ENCODE measurements at regions not wholly inside any gene's neighbourhood (a gene's known extent, or its start where the extent isn't known, plus 50 kb on each side); places are given as distances from the start of the nearest gene placed in this dataset.
"Not testable (repeated sequence)": the region's sequence is repeated elsewhere in the genome, so short reads cannot be mapped to it uniquely, and the experiment has no call there.

DNA sequence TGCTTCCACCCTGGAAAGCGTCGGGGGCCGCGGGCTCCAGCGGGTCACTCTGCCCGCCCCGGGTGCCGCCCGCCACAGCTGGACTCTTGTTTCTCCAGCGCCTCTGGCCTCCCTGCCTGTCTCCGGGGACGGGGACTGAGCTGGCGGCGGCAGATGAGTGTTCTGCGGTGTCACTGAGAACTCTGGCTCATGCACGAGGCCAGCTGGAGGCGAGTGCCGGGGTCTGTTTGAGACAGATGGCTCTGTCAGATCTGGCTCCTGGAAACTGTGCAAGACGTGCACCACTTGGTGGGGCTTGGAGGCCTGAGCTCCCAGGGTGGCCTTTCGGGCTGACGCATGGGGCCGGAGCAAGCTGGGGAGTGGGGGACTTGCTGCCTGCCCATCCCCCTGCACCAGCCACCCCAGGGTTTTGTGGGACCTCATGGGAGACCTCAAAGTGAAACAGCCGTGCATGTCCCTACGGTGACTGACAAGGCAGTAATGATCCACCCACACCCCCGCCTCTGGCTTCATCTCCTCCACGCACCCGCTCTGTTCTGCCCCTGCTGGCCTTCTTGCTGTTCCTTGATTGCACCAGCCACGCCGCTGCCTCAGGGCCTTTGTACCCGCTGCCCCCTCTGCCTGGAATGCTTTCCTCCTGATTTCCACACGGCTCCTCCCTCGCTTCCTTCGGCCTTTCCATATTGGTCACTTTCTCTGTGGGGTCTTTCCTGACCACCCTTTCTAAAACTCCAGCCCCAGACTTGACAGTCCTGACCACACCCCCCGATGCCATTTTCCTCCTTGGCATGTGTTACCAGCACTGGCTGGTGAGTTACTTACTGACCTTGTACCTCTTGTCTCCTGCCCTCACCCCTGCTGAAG, 174.9 kb upstream of the CIBAR2 start:
- ATAC-seq (replicated peaks in 1 of 2) (no peak), DNase-seq (no peak)
- Mint-ChIP-seq H3K4me3 (no peak overlapping the region), H3K9me3 (no peaks in the 10 kb centered on the region), H3K27ac (no peak overlapping the region), H3K36me3 (ENCODE audit: insufficient read depth in 2 of 2) (no peaks in the 10 kb centered on the region), H3K27me3 (ENCODE audit: low read depth) (no peaks in the 10 kb centered on the region), H3K4me1 (ENCODE audit: low read depth) (no peaks in the 10 kb centered on the region)

DNA sequence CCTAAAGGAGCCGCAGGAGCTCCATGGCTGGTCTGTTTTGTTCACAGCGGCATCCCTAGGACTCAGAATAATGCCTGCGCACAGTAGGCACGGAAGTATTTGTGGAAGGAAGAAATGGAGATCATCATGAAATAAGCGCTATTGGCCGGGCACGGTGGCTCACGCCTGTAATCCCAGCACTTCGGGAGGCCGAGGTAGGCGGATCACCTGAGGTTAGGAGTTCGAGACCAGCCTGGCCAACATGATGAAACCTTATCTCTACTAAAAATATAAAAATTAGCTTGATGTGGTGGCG, 175.5 kb upstream of the CIBAR2 start:
- DNase-seq; ATAC-seq (replicated peaks in 1 of 2); H3K36me3 Mint-ChIP-seq (ENCODE audit: insufficient read depth in 2 of 2); H3K27me3 Mint-ChIP-seq (ENCODE audit: low read depth); H3K4me1 Mint-ChIP-seq (ENCODE audit: low read depth); H3K9me3 Mint-ChIP-seq; H3K27ac Mint-ChIP-seq; H3K4me3 Mint-ChIP-seq: not testable (repeated sequence)

DNA sequence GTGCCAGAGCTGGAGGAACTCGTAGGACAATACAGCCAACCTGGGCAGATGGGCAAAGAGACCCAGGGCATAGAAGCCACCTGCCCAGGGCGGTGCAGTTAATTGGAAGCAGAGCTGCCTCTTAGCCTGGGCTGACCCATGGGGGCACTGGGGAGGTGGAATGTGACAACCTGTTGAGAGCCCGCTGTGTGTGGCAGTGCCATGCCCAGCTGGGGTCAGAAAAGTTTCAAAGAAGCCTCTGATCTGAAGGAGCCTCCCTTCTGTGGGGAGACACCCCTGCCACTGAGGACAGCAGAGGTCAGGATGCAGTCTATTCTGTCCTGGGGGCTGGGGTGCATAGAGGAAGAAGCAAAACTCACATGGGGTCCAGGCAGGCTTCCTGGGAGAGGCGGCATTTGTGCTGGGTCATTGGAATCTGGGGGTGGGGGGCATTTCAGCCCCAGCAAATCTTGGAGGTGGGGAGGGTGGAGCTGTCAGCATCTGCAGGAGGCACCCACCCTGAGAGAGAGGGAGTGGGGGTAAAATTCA, 176.1 kb upstream of the CIBAR2 start:
- Mint-ChIP-seq H3K4me1 (ENCODE audit: low read depth) (no peaks in the 10 kb centered on the region), H3K36me3 (ENCODE audit: insufficient read depth in 2 of 2) (no peaks in the 10 kb centered on the region), H3K27me3 (ENCODE audit: low read depth) (no peaks in the 10 kb centered on the region), H3K9me3 (no peaks in the 10 kb centered on the region), H3K4me3 (no peak overlapping the region), H3K27ac (no peak overlapping the region)
- DNase-seq (no peak), ATAC-seq (replicated peaks in 1 of 2) (no peak)

DNA sequence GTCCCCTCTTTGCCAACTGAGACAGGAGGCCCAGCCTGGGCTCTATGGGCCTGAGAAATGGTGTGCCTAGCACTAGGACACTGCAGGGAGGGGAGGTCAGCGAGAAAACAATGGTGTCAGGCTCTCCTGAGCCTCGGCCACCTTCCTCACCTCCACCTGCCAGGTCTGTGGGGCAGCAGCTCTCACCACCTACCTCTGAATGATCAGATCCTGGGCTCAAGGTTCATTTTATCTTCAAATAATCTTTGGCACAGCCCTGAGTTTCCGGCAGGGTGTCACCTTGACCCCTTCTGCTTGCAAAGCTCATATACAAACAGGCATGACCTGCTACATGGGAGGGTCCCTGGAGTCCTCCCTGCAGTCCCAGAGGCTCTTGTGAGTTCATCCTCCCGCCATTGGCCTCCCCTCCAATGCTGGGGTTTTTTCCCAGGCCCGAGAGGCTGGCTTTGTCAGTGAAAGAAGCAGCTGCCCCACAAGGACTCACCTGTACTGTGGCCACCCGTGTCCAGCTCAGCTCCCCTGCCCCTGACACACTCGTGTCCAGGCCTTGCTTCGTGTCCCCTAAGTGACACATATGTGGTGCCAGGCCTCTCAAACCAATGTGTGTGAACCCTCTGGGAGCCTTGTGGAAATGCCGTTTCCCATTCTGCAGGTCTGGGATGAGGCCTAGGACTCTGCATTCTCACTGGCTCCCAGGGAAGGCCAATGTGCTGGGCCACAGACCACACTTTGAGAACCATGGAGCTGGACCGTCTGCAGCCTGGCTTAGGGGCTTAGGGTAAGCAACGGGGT, 176.8 kb upstream of the CIBAR2 start:
- H3K9me3 Mint-ChIP-seq = no peaks in the 10 kb centered on the region
- H3K27ac Mint-ChIP-seq = no peak overlapping the region
- ATAC-seq (replicated peaks in 1 of 2) (no peak), DNase-seq (no peak)
- H3K4me3 Mint-ChIP-seq = no peak overlapping the region
- H3K36me3 Mint-ChIP-seq (ENCODE audit: insufficient read depth in 2 of 2) = no peaks in the 10 kb centered on the region
- no peaks in the 10 kb centered on the region for H3K27me3 Mint-ChIP-seq (ENCODE audit: low read depth)
- H3K4me1 Mint-ChIP-seq (ENCODE audit: low read depth) = no peaks in the 10 kb centered on the region

DNA sequence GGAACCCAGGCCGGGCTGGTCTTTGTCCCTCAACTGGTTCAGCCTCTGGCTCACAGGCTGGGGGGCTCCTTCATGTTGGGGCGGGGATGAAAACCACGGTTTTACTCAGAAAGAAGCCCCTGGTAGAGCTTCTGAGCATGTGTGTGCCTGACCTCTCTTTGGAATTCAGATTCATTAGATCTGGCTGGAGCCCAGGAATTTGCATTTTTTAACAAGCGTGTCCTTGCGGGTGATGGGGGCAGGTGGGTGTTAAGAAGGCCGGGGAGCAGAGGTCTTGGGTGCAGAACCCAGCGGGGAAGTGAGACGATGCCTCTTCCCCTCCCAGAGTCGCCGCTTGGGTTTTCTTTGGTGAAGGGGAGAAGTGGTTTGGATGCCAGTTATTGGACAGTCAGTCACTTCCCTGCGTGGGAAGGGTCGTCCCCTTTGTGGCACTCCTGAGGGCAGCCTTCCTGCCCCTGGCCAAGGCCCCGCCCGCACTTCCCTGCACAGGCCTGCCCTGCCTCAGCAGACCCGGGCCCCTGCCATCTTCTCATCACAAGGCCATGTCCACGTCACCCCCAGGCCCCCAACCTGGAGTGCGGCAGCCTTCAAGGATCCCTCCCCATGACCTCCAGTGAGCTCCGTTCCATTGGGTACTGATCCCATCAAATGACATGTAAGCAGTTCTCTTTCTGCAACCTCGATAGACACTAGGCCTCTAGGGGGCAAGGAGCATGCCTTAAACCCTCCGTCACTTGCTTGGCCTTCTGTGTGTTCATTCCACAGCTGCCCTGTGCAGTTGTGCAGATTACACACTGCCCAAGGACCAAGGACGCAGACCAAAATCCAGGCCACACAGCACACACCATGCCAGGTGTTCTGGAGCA, 177.7 kb upstream of the CIBAR2 start:
- Mint-ChIP-seq H3K4me1 (ENCODE audit: low read depth) (no peaks in the 10 kb centered on the region), H3K27ac (no peak overlapping the region), H3K27me3 (ENCODE audit: low read depth) (no peaks in the 10 kb centered on the region), H3K9me3 (no peaks in the 10 kb centered on the region), H3K4me3 (no peak overlapping the region), H3K36me3 (ENCODE audit: insufficient read depth in 2 of 2) (no peaks in the 10 kb centered on the region)
- ATAC-seq (replicated peaks in 1 of 2) (no peak), DNase-seq (no peak)

DNA sequence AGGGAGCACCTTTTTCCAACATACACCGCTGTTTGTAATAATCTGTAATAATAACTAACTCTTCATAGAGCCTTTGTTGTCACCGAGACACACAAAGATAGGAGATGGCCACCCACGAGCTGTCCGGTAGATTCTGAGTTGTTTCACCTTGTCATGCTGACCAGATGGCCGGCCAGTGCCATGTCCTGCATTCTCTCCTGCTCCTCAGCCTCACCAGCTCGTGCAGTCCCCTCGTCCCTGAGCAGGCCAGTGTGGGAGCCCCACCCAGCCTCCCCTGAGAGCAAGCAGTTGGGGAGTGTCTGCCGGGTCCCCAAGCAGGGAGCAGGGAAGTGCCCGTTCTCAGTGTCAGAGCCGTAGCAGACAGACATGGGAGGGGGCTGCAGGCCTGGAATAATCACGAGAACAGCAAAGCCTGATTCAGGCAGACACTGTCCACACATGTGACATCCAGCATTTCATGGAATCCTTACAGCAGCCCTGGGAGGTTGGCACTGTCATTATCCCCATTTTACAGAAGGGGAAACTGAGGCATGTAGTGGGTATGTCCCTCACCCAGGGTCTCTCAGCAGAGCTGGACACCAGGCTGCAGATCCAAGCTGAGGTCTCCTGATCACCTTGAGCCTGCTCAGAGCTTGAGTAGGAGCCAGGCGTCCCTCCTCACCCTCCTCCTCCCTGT, 178.5 kb upstream of the CIBAR2 start:
- H3K36me3 Mint-ChIP-seq (ENCODE audit: insufficient read depth in 2 of 2) = no peaks in the 10 kb centered on the region
- H3K27ac Mint-ChIP-seq = no peak overlapping the region
- H3K4me1 Mint-ChIP-seq (ENCODE audit: low read depth) = no peaks in the 10 kb centered on the region
- no peaks in the 10 kb centered on the region for H3K9me3 Mint-ChIP-seq
- H3K27me3 Mint-ChIP-seq (ENCODE audit: low read depth) = no peaks in the 10 kb centered on the region
- no peak for ATAC-seq (replicated peaks in 1 of 2)
- no peak for DNase-seq
- H3K4me3 Mint-ChIP-seq = no peak overlapping the region

DNA sequence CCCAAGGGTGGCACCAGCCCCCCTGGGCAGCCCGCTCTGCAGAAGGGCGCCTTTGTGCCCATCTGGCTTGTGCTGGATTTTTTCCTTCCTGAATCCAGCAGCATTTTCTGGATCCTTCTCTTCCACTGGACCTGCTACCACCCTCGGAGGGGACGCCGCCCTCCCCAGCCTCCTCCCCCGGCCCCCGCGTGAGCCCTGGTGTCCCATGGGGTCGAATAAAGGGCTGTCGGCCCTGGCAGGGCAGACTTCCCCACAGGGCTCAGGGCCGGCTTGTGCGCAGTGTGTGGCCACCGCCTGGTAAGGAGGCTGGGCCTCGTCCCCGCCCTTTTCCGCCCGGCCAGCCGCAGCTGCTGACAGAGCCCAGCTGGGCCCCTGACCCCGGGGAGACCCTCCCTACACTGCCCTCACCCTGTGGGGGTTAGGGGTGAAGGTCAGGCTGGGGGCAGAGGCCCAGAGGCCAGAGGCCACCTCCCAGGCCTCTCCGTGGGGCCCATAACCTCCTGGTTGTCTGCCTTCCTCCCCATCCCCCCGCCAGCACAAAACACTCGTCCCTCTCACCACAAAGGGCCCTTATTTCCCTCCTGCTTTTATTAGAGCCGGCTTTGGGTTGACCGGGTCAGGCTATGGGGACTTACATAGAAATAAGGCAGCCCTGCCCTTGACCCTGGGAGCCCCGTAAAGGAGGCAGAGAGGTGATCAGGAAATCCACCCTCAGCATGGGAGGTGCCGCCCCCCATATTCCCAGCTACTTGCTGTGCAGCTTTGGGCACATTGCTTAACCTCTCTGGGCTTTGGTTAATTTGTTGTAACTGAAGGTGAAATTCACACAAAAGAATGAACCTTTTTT, 179.3 kb upstream of the CIBAR2 start:
- Mint-ChIP-seq H3K27me3 (ENCODE audit: low read depth) (no peaks in the 10 kb centered on the region), H3K36me3 (ENCODE audit: insufficient read depth in 2 of 2) (no peaks in the 10 kb centered on the region), H3K9me3 (no peaks in the 10 kb centered on the region), H3K4me3 (no peak overlapping the region), H3K4me1 (ENCODE audit: low read depth) (no peaks in the 10 kb centered on the region), H3K27ac (no peak overlapping the region)
- no peak for DNase-seq
- no peak for ATAC-seq (replicated peaks in 1 of 2)

DNA sequence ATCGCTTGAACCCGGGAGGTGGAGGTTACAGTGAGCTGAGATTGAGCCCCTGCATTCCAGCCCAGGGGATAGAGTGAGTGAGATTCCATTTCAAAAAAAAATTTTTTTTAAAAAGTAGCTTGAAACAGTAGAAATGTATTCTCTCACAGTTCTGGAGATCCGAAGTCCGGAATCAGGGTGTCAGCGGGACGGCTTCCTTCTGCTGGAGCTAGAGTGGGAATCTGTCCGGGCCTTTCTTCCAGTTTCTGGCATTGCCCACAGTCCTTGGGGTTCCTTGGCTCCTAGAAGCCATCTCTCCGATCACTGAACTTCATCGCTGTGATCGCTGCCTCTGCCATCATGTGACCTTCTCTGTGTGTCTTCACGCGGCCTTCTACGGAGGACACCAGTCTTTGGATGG, 181.2 kb upstream of the CIBAR2 start:
- Mint-ChIP-seq H3K9me3 (no peaks in the 10 kb centered on the region), H3K4me3 (no peak overlapping the region), H3K36me3 (ENCODE audit: insufficient read depth in 2 of 2) (no peaks in the 10 kb centered on the region), H3K27me3 (ENCODE audit: low read depth) (no peaks in the 10 kb centered on the region), H3K4me1 (ENCODE audit: low read depth) (no peaks in the 10 kb centered on the region), H3K27ac (no peak overlapping the region)
- no peak for DNase-seq
- ATAC-seq (replicated peaks in 1 of 2) = no peak

DNA sequence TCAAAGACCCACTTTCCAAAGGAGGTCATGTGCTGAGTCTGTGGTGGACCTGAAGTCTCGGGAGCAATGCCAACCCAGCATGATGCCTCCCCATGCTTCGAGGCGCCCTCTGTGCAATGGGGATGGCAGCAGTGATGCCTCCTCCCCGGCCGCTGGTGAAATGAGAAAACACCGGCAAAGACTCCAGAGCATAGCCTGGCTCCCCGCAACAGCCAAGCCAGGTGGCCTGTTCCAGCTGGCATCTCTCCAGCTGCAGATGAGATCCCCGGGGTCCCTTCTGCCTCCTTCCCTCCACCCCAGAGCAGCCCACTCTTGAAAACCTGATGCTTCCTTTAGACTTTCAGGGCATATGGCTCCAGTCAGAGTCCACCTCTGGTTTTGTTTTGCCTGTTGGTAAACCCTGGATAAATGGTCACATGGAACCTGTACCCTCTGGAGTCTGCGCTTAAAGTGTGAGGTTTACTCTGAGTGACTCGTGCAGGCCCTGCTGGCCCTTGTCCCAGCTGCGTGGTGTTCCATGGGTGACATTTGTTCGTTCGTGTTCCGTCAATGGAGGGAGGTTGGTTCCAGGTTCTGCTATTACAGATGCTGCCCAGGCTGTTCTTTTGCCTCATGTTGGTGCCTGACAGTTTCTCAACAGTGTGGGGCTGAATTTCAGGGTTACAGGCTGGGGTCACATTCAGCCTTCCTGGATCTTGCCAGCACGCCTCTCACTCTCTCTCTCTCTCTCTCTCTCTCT, 181.8 kb upstream of the CIBAR2 start:
- Mint-ChIP-seq H3K4me3 (no peak overlapping the region), H3K9me3 (no peaks in the 10 kb centered on the region), H3K4me1 (ENCODE audit: low read depth) (no peaks in the 10 kb centered on the region), H3K27me3 (ENCODE audit: low read depth) (no peaks in the 10 kb centered on the region), H3K27ac (no peak overlapping the region), H3K36me3 (ENCODE audit: insufficient read depth in 2 of 2) (no peaks in the 10 kb centered on the region)
- ATAC-seq (replicated peaks in 1 of 2) = no peak
- DNase-seq = no peak

DNA sequence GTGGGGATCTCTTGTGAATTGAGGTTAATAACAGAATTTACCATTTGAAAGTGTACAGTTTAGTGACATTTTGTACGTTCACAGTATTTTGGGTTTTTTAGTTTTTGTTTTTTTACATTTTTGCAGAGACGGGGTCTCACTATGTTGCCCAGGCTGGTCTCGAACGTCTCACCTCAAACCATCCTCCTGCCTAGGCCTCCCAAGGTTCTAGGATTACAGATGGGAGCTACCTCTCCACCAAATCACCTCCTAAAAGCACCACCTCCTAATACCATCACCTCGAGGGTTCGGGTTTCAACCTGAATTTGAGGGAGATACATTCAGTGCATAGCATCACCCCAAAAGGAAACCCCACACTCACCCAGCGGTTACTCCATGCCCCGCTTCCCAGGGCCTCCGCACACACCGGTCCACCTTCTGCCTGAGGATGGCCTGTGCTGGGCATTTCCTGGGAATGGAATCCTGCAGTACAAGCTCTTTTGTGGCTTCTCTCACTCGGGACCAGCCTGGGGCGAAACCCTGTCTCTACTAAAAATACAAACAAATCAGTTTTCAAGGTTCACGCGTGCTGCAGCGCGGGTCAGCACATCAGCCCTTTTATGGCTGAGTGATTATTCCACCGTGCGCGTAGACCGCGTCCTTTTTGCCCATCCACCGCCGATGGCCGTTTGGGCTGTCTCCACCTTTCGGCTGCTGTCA, 182.7 kb upstream of the CIBAR2 start:
- ATAC-seq (replicated peaks in 1 of 2) (no peak), DNase-seq (no peak)
- no peaks in the 10 kb centered on the region for H3K4me1 Mint-ChIP-seq (ENCODE audit: low read depth)
- H3K9me3 Mint-ChIP-seq = no peaks in the 10 kb centered on the region
- no peaks in the 10 kb centered on the region for H3K36me3 Mint-ChIP-seq (ENCODE audit: insufficient read depth in 2 of 2)
- H3K27ac Mint-ChIP-seq = no peak overlapping the region
- H3K27me3 Mint-ChIP-seq (ENCODE audit: low read depth) = no peaks in the 10 kb centered on the region
- no peak overlapping the region for H3K4me3 Mint-ChIP-seq

Measured in activated T-cell treated with anti-CD3 and anti-CD28 coated beads, Interleukin-2, amount 50 U/mL, for 72 hours (primary cell).